ENCODE measurements at regions not wholly inside any gene's neighbourhood (a gene's known extent, or its start where the extent isn't known, plus 50 kb on each side); places are given as distances from the start of the nearest gene placed in this dataset.

GRCh38 chr5:126334760-126335159 lies 88.4 kb upstream of the GRAMD2B start:
- TF ChIP-seq, protein P1, sequence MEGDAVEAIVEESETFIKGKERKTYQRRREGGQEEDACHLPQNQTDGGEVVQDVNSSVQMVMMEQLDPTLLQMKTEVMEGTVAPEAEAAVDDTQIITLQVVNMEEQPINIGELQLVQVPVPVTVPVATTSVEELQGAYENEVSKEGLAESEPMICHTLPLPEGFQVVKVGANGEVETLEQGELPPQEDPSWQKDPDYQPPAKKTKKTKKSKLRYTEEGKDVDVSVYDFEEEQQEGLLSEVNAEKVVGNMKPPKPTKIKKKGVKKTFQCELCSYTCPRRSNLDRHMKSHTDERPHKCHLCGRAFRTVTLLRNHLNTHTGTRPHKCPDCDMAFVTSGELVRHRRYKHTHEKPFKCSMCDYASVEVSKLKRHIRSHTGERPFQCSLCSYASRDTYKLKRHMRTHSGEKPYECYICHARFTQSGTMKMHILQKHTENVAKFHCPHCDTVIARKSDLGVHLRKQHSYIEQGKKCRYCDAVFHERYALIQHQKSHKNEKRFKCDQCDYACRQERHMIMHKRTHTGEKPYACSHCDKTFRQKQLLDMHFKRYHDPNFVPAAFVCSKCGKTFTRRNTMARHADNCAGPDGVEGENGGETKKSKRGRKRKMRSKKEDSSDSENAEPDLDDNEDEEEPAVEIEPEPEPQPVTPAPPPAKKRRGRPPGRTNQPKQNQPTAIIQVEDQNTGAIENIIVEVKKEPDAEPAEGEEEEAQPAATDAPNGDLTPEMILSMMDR (conservative IDR thresholded peaks at IDR 0.05; ENCODE audit: low read depth, low read length) = no peak
- TF ChIP-seq EZH2 (IDR thresholded peaks at IDR 0.05; ENCODE audit: low read length, unreplicated experiment) = no peak
